Ovary (tissue), 3 donors: ENCODE measurements at regions not wholly inside any gene's neighbourhood (a gene's known extent, or its start where the extent isn't known, plus 50 kb on each side); places are given as distances from the start of the nearest gene placed in this dataset.

Experiments used
- CTCF ChIP-seq, 3 donors: fragments of 450-650 bp in 2 of 3; fragments of 200-600 bp in 1 of 3; IDR thresholded peaks; one replicate each; pipeline versions ENCODE4 v1.5.1 to v1.8.0; 2016 to 2022; ENCODE audit warnings: antibody characterized with exemption in 3 of 3, mild to moderate bottlenecking in 1 of 3
- EP300 ChIP-seq: sonication (generic); formaldehyde crosslinking; IDR thresholded peaks from one replicate; pipeline ENCODE4 v1.6.1; 2017; ENCODE audit warnings: antibody characterized with exemption
- POLR2A ChIP-seq: fragments of 450-650 bp; IDR thresholded peaks from one replicate; pipeline ENCODE4 v1.6.1; 2017; ENCODE audit warnings: antibody characterized with exemption, mild to moderate bottlenecking, moderate library complexity
- donor health status: DM: no; HTN: no; CAD: no.

- no peak for TF ChIP-seq CTCF (IDR thresholded peaks at IDR 0.05)
- no peak for TF ChIP-seq POLR2A
- TF ChIP-seq EP300: no peak
Measured at GRCh38 chr2:211157211-211157610, 600.8 kb downstream of the CPS1 start.
